ENCODE measurements at regions not wholly inside any gene's neighbourhood (a gene's known extent, or its start where the extent isn't known, plus 50 kb on each side); places are given as distances from the start of the nearest gene placed in this dataset.

- TF ChIP-seq CTCF (IDR thresholded peaks at IDR 0.05) = no peak
- no peak for TF ChIP-seq POLR2AphosphoS5 (IDR thresholded peaks at IDR 0.05)
- no peak for TF ChIP-seq POLR2A (IDR thresholded peaks at IDR 0.05)
Measured at GRCh38 chr4:175934506-175934905, 122.4 kb upstream of the GPM6A start.

Measured in sigmoid colon (tissue), 4 donors.